ENCODE measurements at regions not wholly inside any gene's neighbourhood (a gene's known extent, or its start where the extent isn't known, plus 50 kb on each side); places are given as distances from the start of the nearest gene placed in this dataset.

- Histone ChIP-seq H3K4me1 (replicated peaks in 1 of 2) (peaks cover 11 to 19% of the 10 kb centered on the region in 2 donors), H3K4me3 (no peak overlapping the region), H3K27ac (no peak overlapping the region)
- no peak for ATAC-seq (replicated peaks in 6 of 8)
- in situ Hi-C loops (cut with MboI; ENCODE audit: low pct_unique_long_range_greater_than_20kb in 2 of 9, low sequenced_read_pairs in 9 of 9, unreplicated experiment in 9 of 9), result no loop called here
- WGBS, 10 experiments, result 10 to 89% (median 54%) methylated on average over 2 to 6 of the region's 7 CpGs; no CpG with 5 or more reads in 7 of the 10 experiments
These were observed 122.7 kb upstream of the GLI2 start for GRCh38 chr2:120612931-120613330.

- ATAC-seq (replicated peaks in 6 of 8), result peak; percentile 76 to 97 (median 85)
- Histone ChIP-seq H3K4me3 (no peak overlapping the region), H3K4me1 (replicated peaks in 1 of 2) (peaks cover 11 to 19% of the 10 kb centered on the region in 2 donors), H3K27ac (no peak overlapping the region)
- in situ Hi-C loops (cut with MboI; ENCODE audit: low pct_unique_long_range_greater_than_20kb in 2 of 9, low sequenced_read_pairs in 9 of 9, unreplicated experiment in 9 of 9), result no loop called here
- 0 to 75% (median 45%) methylated on average over 1 to 10 of the region's 29 CpGs; no CpG with 5 or more reads in 2 of the 10 experiments for WGBS, 10 experiments
These were observed 121.7 kb upstream of the GLI2 start for GRCh38 chr2:120613742-120614571.

GRCh38 chr2:120614901-120615300 is 120.8 kb upstream of the GLI2 start:
- peaks cover 11 to 15% of the 10 kb centered on the region in 2 donors for H3K4me1 ChIP-seq (replicated peaks in 1 of 2)
- no peak for ATAC-seq (replicated peaks in 6 of 8)
- H3K4me3 ChIP-seq, result no peak overlapping the region
- in situ Hi-C loops (cut with MboI; ENCODE audit: low pct_unique_long_range_greater_than_20kb in 2 of 9, low sequenced_read_pairs in 9 of 9, unreplicated experiment in 9 of 9), result no loop called here
- 81 to 83% methylated on average over 2 to 3 of the region's 13 CpGs; no CpG with 5 or more reads in 8 of the 10 experiments for WGBS, 10 experiments
- no peak overlapping the region for H3K27ac ChIP-seq

GRCh38 chr2:120616261-120616660 is 119.4 kb upstream of the GLI2 start:
- in situ Hi-C loops (cut with MboI; ENCODE audit: low pct_unique_long_range_greater_than_20kb in 2 of 9, low sequenced_read_pairs in 9 of 9, unreplicated experiment in 9 of 9), result no loop called here
- H3K4me1 ChIP-seq (replicated peaks in 1 of 2), result peaks cover 11 to 17% of the 10 kb centered on the region in 2 donors
- H3K4me3 ChIP-seq, result no peak overlapping the region
- no peak overlapping the region for H3K27ac ChIP-seq
- ATAC-seq (replicated peaks in 6 of 8), result no peak
- 20 to 92% (median 83%) methylated on average over 1 to 2 of the region's 3 CpGs; no CpG with 5 or more reads in 5 of the 10 experiments for WGBS, 10 experiments

GRCh38 chr2:120617055-120617454 is 118.6 kb upstream of the GLI2 start:
- WGBS, 10 experiments, result 39 to 100% (median 79%) methylated on average over 1 to 5 of the region's 5 CpGs; no CpG with 5 or more reads in 3 of the 10 experiments
- H3K27ac ChIP-seq, result no peak overlapping the region
- no peak for ATAC-seq (replicated peaks in 6 of 8)
- in situ Hi-C loops (cut with MboI; ENCODE audit: low pct_unique_long_range_greater_than_20kb in 2 of 9, low sequenced_read_pairs in 9 of 9, unreplicated experiment in 9 of 9), result no loop called here
- no peak overlapping the region for H3K4me3 ChIP-seq
- peaks cover 11 to 17% of the 10 kb centered on the region in 2 donors for H3K4me1 ChIP-seq (replicated peaks in 1 of 2)

GRCh38 chr2:120618830-120619229 is 116.8 kb upstream of the GLI2 start:
- 76 to 100% (median 93%) methylated on average over 1 to 3 of the region's 3 CpGs for WGBS, 10 experiments
- ATAC-seq (replicated peaks in 6 of 8), result no peak
- in situ Hi-C loops (cut with MboI; ENCODE audit: low pct_unique_long_range_greater_than_20kb in 2 of 9, low sequenced_read_pairs in 9 of 9, unreplicated experiment in 9 of 9), result no loop called here
- Histone ChIP-seq H3K4me1 (replicated peaks in 1 of 2) (peaks cover 9 to 15% of the 10 kb centered on the region in 2 donors), H3K4me3 (no peak overlapping the region), H3K27ac (no peak overlapping the region)

- Histone ChIP-seq H3K4me1 (replicated peaks in 1 of 2) (peaks cover 4 to 7% of the 10 kb centered on the region in 2 donors), H3K27ac (no peak overlapping the region), H3K4me3 (no peak overlapping the region)
- ATAC-seq (replicated peaks in 6 of 8), result peak in 1 of 8 experiments; percentile 59
- 69 to 100% (median 80%) methylated on average over 1 to 4 of the region's 4 CpGs; no CpG with 5 or more reads in 3 of the 10 experiments for WGBS, 10 experiments
- in situ Hi-C loops (cut with MboI; ENCODE audit: low pct_unique_long_range_greater_than_20kb in 2 of 9, low sequenced_read_pairs in 9 of 9, unreplicated experiment in 9 of 9), result no loop called here
These were observed 116.1 kb upstream of the GLI2 start for GRCh38 chr2:120619579-120619978.

- Histone ChIP-seq H3K4me1 (replicated peaks in 1 of 2) (peaks cover 4 to 7% of the 10 kb centered on the region in 2 donors), H3K27ac (no peak overlapping the region), H3K4me3 (no peak overlapping the region)
- WGBS, 10 experiments, result 39 to 100% (median 87%) methylated on average over 1 to 4 of the region's 4 CpGs; no CpG with 5 or more reads in 2 of the 10 experiments
- ATAC-seq (replicated peaks in 6 of 8), result peak in 5 of 8 experiments; percentile 50 to 97 (median 66)
- in situ Hi-C loops (cut with MboI; ENCODE audit: low pct_unique_long_range_greater_than_20kb in 2 of 9, low sequenced_read_pairs in 9 of 9, unreplicated experiment in 9 of 9), result no loop called here
These were observed 115.5 kb upstream of the GLI2 start for GRCh38 chr2:120620025-120620793.

- WGBS, 10 experiments, result 50 to 100% (median 87%) methylated on average over 1 to 6 of the region's 13 CpGs; no CpG with 5 or more reads in 1 of the 10 experiments
- peaks cover 4 to 7% of the 10 kb centered on the region in 2 donors for H3K4me1 ChIP-seq (replicated peaks in 1 of 2)
- ATAC-seq (replicated peaks in 6 of 8), result no peak
- no peak overlapping the region for H3K27ac ChIP-seq
- in situ Hi-C loops (cut with MboI; ENCODE audit: low pct_unique_long_range_greater_than_20kb in 2 of 9, low sequenced_read_pairs in 9 of 9, unreplicated experiment in 9 of 9), result no loop called here
- no peak overlapping the region for H3K4me3 ChIP-seq
These were observed 113.4 kb upstream of the GLI2 start for GRCh38 chr2:120622159-120622869.

- Histone ChIP-seq H3K4me3 (no peak overlapping the region), H3K27ac (no peak overlapping the region), H3K4me1 (replicated peaks in 1 of 2) (peaks cover 4 to 7% of the 10 kb centered on the region in 2 donors)
- in situ Hi-C loops (cut with MboI; ENCODE audit: low pct_unique_long_range_greater_than_20kb in 2 of 9, low sequenced_read_pairs in 9 of 9, unreplicated experiment in 9 of 9), result no loop called here
- peak in 1 of 8 experiments; percentile 71 for ATAC-seq (replicated peaks in 6 of 8)
- whole genome bisulfite sequencing, 10 experiments, result 64 to 100% (median 73%) methylated on average over 1 to 13 of the region's 21 CpGs; no CpG with 5 or more reads in 3 of the 10 experiments
These were observed 112.5 kb upstream of the GLI2 start for GRCh38 chr2:120622886-120623753.

GRCh38 chr2:120624061-120624737 is 111.5 kb upstream of the GLI2 start:
- ATAC-seq (replicated peaks in 6 of 8), result no peak
- peaks cover 4 to 7% of the 10 kb centered on the region in 2 donors for H3K4me1 ChIP-seq (replicated peaks in 1 of 2)
- WGBS, 10 experiments, result 60 to 100% (median 80%) methylated on average over 1 to 4 of the region's 8 CpGs; no CpG with 5 or more reads in 3 of the 10 experiments

More at GRCh38 chr2:120624061-120624737, 111.5 kb upstream of the GLI2 start:
- H3K27ac ChIP-seq, result no peak overlapping the region
- in situ Hi-C loops (cut with MboI; ENCODE audit: low pct_unique_long_range_greater_than_20kb in 2 of 9, low sequenced_read_pairs in 9 of 9, unreplicated experiment in 9 of 9), result no loop called here
- no peak overlapping the region for H3K4me3 ChIP-seq

Data from motor neuron (in vitro differentiated cells).